GM18498 (cell line): ENCODE measurements at regions not wholly inside any gene's neighbourhood (a gene's known extent, or its start where the extent isn't known, plus 50 kb on each side); places are given as distances from the start of the nearest gene placed in this dataset.

Source experiments
- ATAC-seq: cut with Tn5 transposase; IDR thresholded peaks from one replicate; pipeline ENCODE4 v1.9.1; 2021; ENCODE audit warnings: mild to moderate bottlenecking, moderate library complexity; ENCODE audit not compliant: unreplicated experiment

GRCh38 chr6:111984516-111985201 is 69.2 kb upstream of the CCN6 start:
- no peak for ATAC-seq

GRCh38 chr6:111985202-111985731 is 68.6 kb upstream of the CCN6 start:
- ATAC-seq: no peak

GRCh38 chr6:111986651-111987050 is 67.3 kb upstream of the CCN6 start:
- ATAC-seq: no peak

DNA sequence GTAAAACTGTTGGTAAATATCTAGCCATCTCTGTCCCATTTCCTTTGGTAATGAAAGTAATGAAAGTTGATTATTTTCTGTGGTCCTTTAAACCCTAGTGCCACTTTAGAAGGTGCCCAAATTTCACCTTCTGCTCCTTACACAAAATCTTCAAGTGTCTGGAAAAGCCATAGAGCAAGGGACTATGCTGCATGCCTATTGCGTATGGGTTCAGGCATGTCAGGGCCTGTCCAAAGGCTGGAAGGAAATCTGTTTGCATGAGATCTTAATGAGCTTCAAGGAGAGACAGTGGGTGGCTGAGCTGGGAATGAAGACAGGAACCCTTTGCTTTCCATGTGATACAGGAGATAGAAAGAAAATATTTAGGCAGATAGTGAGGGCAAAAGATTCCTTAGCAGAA is 66.6 kb upstream of the CCN6 start:
- ATAC-seq: no peak

DNA sequence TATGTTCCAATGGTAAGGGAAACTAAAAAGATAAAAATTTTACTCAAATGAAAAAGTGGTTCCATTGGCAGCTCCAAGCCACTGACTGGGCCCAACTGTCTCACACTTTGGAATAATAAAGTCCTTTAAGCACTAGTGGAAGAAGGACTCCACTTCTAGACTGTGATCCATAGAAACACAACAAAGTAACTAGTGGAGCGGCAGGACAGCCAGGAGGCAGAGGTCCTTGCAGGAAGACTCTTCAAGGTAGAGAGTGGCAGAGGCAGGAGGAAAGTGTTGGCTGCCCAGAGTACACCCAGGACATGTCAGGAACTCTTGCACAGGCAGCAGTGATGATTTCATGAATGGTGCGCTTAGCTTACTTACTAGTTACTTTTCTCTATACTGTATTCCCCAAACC is 65.0 kb upstream of the CCN6 start:
- ATAC-seq: no peak

GRCh38 chr6:111989743-111990142 is 64.2 kb upstream of the CCN6 start:
- peak; percentile 58 for ATAC-seq

DNA sequence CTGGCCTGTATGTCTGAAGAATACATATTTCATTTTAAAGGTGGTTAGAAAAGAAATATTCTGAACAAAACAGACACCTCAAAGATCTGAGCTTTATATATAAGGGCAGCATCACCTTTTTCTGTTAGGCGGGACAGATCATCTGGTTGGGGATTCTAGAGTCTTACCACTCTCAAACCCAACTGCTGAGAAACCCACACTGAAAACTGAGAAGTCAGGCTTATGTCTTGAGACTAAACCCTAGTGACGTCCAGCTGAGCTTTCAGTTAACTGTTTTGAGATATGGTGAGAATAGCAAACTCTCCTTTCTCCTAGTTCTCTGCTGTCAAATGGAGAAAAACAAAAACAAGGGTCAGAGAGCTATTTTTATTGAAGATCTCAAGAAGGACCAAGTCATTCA is 63.7 kb upstream of the CCN6 start:
- peak; percentile 54 for ATAC-seq

DNA sequence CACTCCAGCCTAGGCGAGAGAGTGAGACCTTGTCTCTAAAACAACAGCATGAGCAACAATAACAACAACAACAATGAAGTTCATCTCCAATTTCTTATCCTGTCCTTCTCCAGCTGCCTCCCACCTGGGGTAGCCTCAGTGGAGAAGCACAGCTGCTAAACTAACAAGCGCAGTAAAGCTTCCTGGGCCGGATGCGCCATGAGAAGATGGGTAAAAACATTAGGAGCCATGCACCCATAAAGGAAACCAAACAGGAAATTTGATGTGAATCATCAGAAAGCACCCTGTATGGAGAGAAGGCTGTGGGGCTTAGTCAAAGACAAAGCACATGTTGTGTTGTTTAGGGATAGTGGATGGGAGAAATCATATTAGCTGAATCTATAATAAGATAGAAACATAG is 61.1 kb upstream of the CCN6 start:
- ATAC-seq: no peak

DNA sequence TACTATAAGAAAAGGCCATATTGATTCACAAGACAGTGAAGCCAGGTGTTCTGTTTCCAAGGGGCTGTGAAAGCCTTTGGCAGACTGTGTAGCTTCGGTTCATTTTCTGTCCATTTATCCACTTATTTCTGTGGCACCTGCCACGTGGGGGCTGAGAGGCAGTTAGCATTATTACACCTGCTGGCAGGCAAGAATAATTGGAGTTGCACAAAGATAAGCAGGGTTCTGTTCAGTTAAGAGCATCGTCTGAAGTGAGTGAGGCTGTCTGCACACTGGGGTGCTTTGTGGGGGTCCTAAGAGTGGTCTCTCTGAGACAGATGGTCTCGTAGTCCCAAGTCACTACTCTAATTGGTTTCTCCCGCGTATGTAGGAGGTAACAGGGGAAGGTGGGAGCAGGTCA is 60.6 kb upstream of the CCN6 start:
- ATAC-seq: no peak

- no peak for ATAC-seq
Measured at GRCh38 chr6:111994791-111995190, 59.1 kb upstream of the CCN6 start.

DNA sequence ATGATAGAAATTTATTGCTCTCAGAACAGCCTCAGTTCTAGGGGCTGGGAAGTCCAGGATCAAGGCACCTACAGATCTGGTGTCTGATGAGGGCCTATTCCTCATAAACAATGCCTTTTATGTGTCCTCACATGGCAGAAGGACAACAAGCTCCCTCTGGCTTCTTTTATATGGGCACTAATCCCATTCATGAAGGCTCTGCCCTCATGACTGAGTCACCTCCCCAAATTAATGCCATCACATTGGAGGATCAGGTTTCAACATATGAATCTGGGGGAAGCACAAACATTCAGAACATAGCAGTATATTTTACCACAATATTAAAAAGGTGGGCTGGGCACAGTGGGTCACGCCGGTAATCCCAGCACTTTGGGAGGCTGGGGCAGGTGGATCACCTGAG is 58.5 kb upstream of the CCN6 start:
- ATAC-seq: no peak

DNA sequence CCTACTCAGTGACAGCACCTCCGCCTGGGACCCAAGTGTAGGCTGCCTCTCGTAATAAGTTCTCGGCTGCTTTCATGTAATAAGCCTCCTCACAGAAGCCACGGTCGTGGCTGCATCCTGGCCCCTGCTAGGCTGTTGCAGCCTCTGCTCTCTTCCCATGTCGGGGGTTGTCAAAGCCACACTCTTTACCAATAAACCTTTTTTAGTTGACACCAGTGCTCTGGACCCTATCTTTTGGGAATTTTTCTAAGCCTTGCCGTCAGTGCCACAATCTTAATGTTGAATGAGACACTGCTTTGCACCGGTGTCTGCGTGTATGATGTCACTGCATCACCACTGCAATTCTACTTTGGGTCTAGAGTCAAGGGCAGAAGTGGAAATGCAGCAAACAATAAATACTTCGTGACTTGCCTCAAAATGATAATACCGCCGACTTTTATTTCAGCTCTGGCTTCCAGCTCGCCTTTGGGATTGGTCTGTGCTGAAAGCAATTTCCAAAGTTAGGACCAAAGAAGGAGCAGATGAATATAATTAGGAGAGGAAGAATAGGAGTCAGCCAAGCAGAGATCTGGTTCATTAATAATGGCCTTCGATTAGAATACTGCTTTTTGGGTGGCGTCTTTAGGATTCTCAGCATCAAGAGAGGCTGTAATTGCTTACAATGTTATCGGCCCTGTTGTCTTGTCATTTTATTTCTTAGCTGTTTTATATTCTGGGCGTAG is 57.6 kb upstream of the CCN6 start:
- ATAC-seq: no peak

DNA sequence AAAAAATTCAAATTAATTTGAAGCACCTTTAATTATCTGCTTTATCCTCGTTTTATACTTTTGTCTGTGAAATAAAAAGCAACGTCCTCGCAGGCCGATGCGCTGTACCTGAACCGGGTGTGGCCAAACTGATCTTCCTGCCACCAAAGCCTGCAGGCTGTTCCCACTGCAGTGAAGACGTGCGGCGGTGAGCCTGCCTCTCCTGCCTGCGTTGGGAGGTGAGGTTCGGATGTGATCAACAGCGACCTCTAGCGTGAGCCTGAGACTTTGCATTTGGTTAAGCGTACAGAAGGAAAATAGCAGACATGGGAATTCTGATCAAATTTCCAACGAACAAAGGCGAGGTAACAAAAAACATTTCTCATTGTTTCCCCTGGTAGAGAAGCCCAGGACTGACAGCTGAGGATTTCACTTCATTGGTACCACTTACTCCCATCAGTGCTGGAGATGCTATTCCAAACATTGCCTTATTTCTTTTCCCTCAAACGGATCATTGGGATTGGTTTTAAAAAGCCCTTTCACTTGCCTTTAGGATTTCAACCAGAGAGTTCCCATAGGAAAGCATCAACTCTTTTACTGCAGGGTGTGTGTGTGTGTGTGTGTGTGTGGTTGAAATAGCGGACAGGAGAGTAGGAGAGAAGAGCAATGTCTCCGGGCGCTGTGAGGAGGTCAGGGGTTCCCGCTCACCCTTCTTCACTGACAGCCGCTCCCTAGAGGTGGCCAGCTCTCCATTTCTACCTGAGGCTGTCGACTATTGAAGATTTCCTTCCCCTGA is 56.6 kb upstream of the CCN6 start:
- ATAC-seq: peak; percentile 59

DNA sequence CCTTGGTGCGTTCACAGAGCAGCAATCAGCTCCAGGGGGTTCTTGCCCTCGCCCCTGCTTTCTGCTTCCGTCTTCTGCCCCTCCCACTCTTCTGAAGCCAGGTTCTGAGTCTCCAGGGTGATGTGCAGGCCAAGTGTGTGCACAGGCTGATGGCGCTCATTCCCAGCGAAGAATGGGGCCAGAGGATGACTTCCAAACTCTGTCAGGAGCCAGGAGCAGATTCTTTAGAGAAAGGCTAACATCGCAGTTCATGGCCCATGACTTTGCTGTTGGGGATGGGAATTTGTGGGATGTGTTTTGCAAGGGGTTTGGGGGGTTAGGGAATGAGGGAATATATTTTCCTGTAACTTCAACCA is 56.1 kb upstream of the CCN6 start:
- no peak for ATAC-seq

DNA sequence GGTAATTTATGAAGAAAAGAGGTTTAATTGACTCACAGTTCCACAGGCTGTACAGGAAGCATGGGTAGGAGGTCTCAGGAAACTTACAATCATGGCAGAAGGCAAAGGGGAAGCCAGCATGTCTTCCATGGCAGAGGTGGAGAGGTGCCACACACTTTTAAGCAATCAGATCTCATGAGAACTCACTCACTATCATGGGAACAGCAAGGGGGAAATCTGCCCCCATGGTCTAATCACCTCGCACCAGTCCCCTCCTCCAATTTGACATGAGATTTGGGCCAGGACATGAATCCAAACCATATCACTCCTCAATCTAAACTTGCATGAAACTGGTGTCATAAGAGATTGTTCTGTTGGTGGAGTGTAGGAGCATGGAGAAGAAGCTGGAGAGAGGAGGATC is 51.6 kb upstream of the CCN6 start:
- no peak for ATAC-seq
